Erythroblast (primary cell): ENCODE measurements at regions not wholly inside any gene's neighbourhood (a gene's known extent, or its start where the extent isn't known, plus 50 kb on each side); places are given as distances from the start of the nearest gene placed in this dataset.
"Not testable (repeated sequence)": the region's sequence is repeated elsewhere in the genome, so short reads cannot be mapped to it uniquely, and the experiment has no call there.

Experiments used
- DNase-seq, 2 experiments: peaks; one replicate each; lab custom pipeline; 2025; lab: John Stamatoyannopoulos, UW
- GATA1 ChIP-seq: IDR thresholded peaks from 2 replicates; pipeline ENCODE4 v1.6.1; 2011; ENCODE audit warnings: low read depth, mild to moderate bottlenecking, control low read depth, low read length, moderate library complexity
- POLR2A ChIP-seq: IDR thresholded peaks from 2 replicates; pipeline ENCODE4 v1.6.1; 2011; ENCODE audit warnings: mild to moderate bottlenecking, low read length

GRCh38 chr3:193118907-193119306, 122.1 kb upstream of the PLAAT1 start:
- TF ChIP-seq POLR2A = no peak
- no peak for DNase-seq

GRCh38 chr3:193119926-193120325, 121.1 kb upstream of the PLAAT1 start:
- TF ChIP-seq POLR2A (no peak), GATA1 (no peak)
- DNase-seq = no peak

- TF ChIP-seq POLR2A (no peak), GATA1 (no peak)
- no peak for DNase-seq
Observed at GRCh38 chr3:193124861-193125260, 116.2 kb upstream of the PLAAT1 start.

GRCh38 chr3:193129607-193130006, 111.4 kb upstream of the PLAAT1 start:
- no peak for DNase-seq
- TF ChIP-seq POLR2A (no peak), GATA1 (no peak)

GRCh38 chr3:193130576-193130975, 110.4 kb upstream of the PLAAT1 start:
- TF ChIP-seq GATA1 (no peak), POLR2A (no peak)
- DNase-seq = no peak

GRCh38 chr3:193132241-193132640, 108.8 kb upstream of the PLAAT1 start:
- TF ChIP-seq POLR2A = no peak
- TF ChIP-seq GATA1 = no peak
- DNase-seq = no peak

- DNase-seq = no peak
Observed at GRCh38 chr3:193132964-193133363, 108.1 kb upstream of the PLAAT1 start.

GRCh38 chr3:193134856-193135255, 106.2 kb upstream of the PLAAT1 start:
- DNase-seq = no peak
- TF ChIP-seq POLR2A (no peak), GATA1 (no peak)

More at GRCh38 chr3:193132964-193133363, 108.1 kb upstream of the PLAAT1 start:
- TF ChIP-seq GATA1 = no peak
- TF ChIP-seq POLR2A = no peak

GRCh38 chr3:193140381-193140780, 100.6 kb upstream of the PLAAT1 start:
- DNase-seq = no peak
- no peak for TF ChIP-seq GATA1
- no peak for TF ChIP-seq POLR2A

- no peak for DNase-seq
- TF ChIP-seq POLR2A (no peak), GATA1 (no peak)
Observed at GRCh38 chr3:193145248-193145647, 95.8 kb upstream of the PLAAT1 start.

- TF ChIP-seq GATA1 = no peak
- no peak for TF ChIP-seq POLR2A
- no peak for DNase-seq
Observed at GRCh38 chr3:193148688-193149473, 92.1 kb upstream of the PLAAT1 start.

GRCh38 chr3:193149998-193150397, 91.0 kb upstream of the PLAAT1 start:
- DNase-seq = no peak
- no peak for TF ChIP-seq POLR2A
- TF ChIP-seq GATA1 = no peak

GRCh38 chr3:193155044-193155781, 85.8 kb upstream of the PLAAT1 start:
- not testable (repeated sequence) for DNase-seq

GRCh38 chr3:193157051-193157450, 84.0 kb upstream of the PLAAT1 start:
- TF ChIP-seq POLR2A (no peak), GATA1 (no peak)
- DNase-seq = no peak

- TF ChIP-seq POLR2A = no peak
- TF ChIP-seq GATA1 = no peak
- no peak for DNase-seq
Observed at GRCh38 chr3:193165431-193166120, 75.4 kb upstream of the PLAAT1 start.
